HepG2 (cell line): ENCODE measurements at regions not wholly inside any gene's neighbourhood (a gene's known extent, or its start where the extent isn't known, plus 50 kb on each side); places are given as distances from the start of the nearest gene placed in this dataset.

Source experiments
- BCLAF1 ChIP-seq: fragments of 450-650 bp; IDR thresholded peaks from 2 replicates; pipeline ENCODE4 v1.6.1; 2017; ENCODE audit warnings: mild to moderate bottlenecking
- GTF2F1 ChIP-seq: fragments of 150-350 bp; IDR thresholded peaks from 2 replicates; pipeline ENCODE4 v1.6.1; 2014; ENCODE audit warnings: low read length
- IKZF5 ChIP-seq: IDR thresholded peaks from 2 replicates; pipeline ENCODE4 v1.6.1; 2018; ENCODE audit warnings: missing genetic modification reagents, mild to moderate bottlenecking, missing compliant biosample characterization
- KDM3A ChIP-seq: IDR thresholded peaks from 2 replicates; pipeline ENCODE4 v1.6.1; 2018; ENCODE audit warnings: low read depth, missing compliant biosample characterization
- TARDBP ChIP-seq: sonication (generic); formaldehyde crosslinking; IDR thresholded peaks from 2 replicates; pipeline ENCODE4 v1.8.0; 2022; ENCODE audit warnings: mild to moderate bottlenecking, missing genetic modification reagents
- ZBED4 ChIP-seq: sonication (generic); formaldehyde crosslinking; IDR thresholded peaks from 2 replicates; pipeline ENCODE4 v1.4.0; 2020; ENCODE audit warnings: missing genetic modification reagents, borderline replicate concordance
- ZBTB34 ChIP-seq: sonication (generic); formaldehyde crosslinking; IDR thresholded peaks from 2 replicates; pipeline ENCODE4 v1.8.0; 2022; ENCODE audit warnings: mild to moderate bottlenecking, missing genetic modification reagents
- ZFP37 ChIP-seq: sonication (generic); formaldehyde crosslinking; IDR thresholded peaks from 2 replicates; pipeline ENCODE4 v1.4.0; 2020; ENCODE audit warnings: missing genetic modification reagents, borderline replicate concordance
- ZNF431 ChIP-seq: sonication (generic); formaldehyde crosslinking; IDR thresholded peaks from 2 replicates; pipeline ENCODE4 v1.9.0; 2022; ENCODE audit warnings: missing genetic modification reagents, low read depth, mild to moderate bottlenecking, borderline replicate concordance
- TF ChIP-seq, protein P1 (sequence below): IDR thresholded peaks from 2 replicates; pipeline ENCODE4 v1.6.1; 2016
- TF ChIP-seq, protein P2 (sequence below): sonication (generic); formaldehyde crosslinking; IDR thresholded peaks from 2 replicates; pipeline ENCODE4 v1.4.0; 2020; ENCODE audit warnings: mild to moderate bottlenecking, missing genetic modification reagents
- TF ChIP-seq, protein P3 (sequence below), 2 experiments: IDR thresholded peaks; 2 replicates each; pipeline ENCODE4 v1.6.1; 2011 to 2012; ENCODE audit warnings: low read length in 2 of 2, borderline replicate concordance in 1 of 2, low read depth in 1 of 2, mild to moderate bottlenecking in 1 of 2, moderate library complexity in 1 of 2

DNA sequence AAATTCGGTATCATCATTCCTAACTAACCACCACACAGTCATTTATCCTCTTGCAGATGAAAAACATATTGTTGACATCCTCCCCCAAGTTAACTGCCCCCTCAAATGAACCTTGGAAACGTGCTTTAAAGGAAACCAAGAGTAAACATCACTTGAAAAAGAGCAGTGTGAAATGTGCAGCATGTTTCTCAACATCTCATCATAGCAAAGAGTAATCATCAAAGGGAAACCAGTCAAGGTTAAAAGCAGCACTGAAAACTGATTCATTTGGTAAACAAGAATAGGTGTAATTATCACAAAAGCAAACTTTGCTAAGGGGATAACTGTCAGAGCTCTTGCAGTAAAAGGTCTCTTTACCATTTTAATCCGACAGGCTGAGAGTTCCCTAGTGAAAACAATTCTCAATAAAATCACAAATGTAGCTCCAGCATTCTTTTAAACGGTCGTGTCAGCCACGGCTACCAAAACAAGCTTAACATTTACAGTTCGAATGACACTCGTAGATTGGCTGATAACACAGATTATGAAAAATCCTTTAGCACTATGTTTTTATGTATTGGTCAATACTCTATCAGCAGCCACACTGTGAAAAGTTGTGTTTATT, 461.0 kb downstream of the GBE1 start (continued):
- TF ChIP-seq GTF2F1 (no peak), ZFP37 (0 out of 2 replicates have a peak, but pooled peaks have one; percentile 66), ZBTB34 (peak; percentile 95), KDM3A (CRISPR knock-in tag) (peak; percentile 93; the same call in 1 of the 2 replicates), IKZF5 (CRISPR knock-in tag) (peak; percentile 93), TARDBP (CRISPR knock-in tag) (peak; percentile 98), ZNF431 (CRISPR knock-in tag) (peak; percentile 61; the same call in 1 of the 2 replicates), ZBED4 (CRISPR knock-in tag) (peak; percentile 71; the same call in 1 of the 2 replicates), BCLAF1 (no peak)
- TF ChIP-seq, protein P1, sequence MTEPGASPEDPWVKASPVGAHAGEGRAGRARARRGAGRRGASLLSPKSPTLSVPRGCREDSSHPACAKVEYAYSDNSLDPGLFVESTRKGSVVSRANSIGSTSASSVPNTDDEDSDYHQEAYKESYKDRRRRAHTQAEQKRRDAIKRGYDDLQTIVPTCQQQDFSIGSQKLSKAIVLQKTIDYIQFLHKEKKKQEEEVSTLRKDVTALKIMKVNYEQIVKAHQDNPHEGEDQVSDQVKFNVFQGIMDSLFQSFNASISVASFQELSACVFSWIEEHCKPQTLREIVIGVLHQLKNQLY (CRISPR knock-in tag) = peak; percentile 96
- TF ChIP-seq, protein P2, sequence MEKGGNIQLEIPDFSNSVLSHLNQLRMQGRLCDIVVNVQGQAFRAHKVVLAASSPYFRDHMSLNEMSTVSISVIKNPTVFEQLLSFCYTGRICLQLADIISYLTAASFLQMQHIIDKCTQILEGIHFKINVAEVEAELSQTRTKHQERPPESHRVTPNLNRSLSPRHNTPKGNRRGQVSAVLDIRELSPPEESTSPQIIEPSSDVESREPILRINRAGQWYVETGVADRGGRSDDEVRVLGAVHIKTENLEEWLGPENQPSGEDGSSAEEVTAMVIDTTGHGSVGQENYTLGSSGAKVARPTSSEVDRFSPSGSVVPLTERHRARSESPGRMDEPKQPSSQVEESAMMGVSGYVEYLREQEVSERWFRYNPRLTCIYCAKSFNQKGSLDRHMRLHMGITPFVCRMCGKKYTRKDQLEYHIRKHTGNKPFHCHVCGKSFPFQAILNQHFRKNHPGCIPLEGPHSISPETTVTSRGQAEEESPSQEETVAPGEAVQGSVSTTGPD (CRISPR knock-in tag) = no peak
- TF ChIP-seq, protein P3, sequence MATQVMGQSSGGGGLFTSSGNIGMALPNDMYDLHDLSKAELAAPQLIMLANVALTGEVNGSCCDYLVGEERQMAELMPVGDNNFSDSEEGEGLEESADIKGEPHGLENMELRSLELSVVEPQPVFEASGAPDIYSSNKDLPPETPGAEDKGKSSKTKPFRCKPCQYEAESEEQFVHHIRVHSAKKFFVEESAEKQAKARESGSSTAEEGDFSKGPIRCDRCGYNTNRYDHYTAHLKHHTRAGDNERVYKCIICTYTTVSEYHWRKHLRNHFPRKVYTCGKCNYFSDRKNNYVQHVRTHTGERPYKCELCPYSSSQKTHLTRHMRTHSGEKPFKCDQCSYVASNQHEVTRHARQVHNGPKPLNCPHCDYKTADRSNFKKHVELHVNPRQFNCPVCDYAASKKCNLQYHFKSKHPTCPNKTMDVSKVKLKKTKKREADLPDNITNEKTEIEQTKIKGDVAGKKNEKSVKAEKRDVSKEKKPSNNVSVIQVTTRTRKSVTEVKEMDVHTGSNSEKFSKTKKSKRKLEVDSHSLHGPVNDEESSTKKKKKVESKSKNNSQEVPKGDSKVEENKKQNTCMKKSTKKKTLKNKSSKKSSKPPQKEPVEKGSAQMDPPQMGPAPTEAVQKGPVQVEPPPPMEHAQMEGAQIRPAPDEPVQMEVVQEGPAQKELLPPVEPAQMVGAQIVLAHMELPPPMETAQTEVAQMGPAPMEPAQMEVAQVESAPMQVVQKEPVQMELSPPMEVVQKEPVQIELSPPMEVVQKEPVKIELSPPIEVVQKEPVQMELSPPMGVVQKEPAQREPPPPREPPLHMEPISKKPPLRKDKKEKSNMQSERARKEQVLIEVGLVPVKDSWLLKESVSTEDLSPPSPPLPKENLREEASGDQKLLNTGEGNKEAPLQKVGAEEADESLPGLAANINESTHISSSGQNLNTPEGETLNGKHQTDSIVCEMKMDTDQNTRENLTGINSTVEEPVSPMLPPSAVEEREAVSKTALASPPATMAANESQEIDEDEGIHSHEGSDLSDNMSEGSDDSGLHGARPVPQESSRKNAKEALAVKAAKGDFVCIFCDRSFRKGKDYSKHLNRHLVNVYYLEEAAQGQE (IDR thresholded peaks at IDR 0.05; ENCODE audit: borderline replicate concordance in 1 of 2, low read depth in 1 of 2, low read length in 2 of 2) = peak in 1 of 2 experiments; percentile 84; a peak in 2 of 4 replicates
